HEK293 (cell line): ENCODE measurements at regions not wholly inside any gene's neighbourhood (a gene's known extent, or its start where the extent isn't known, plus 50 kb on each side); places are given as distances from the start of the nearest gene placed in this dataset.
"Not testable (repeated sequence)": the region's sequence is repeated elsewhere in the genome, so short reads cannot be mapped to it uniquely, and the experiment has no call there.

Experiments used
- CTCF ChIA-PET: fragments of 350-600 bp; formaldehyde crosslinking; extraction: SDS; loops from one replicate; lab custom pipeline; 2021; ENCODE audit warnings: antibody characterized with exemption; lab: Yijun Ruan, JAX
- POLR2A ChIA-PET: fragments of 300-600 bp; formaldehyde crosslinking; extraction: SDS; loops from one replicate; lab custom pipeline; 2020; ENCODE audit warnings: antibody characterized with exemption, inconsistent platforms; lab: Yijun Ruan, JAX
- H3K27ac ChIP-seq: fragments of 200-500 bp; sonication (Bioruptor generic); 2 replicates; pipeline ENCODE4 v1.5.1; 2014; ENCODE audit warnings: low read depth, low read length, control low read depth, inconsistent platforms; ENCODE audit errors: extremely low read depth
- H3K36me3 ChIP-seq, 2 experiments: fragments of 200-500 bp in 1 of 2; sonication (Bioruptor generic) in 1 of 2; 1 replicate in 1 of 2; 2 replicates in 1 of 2; pipeline ENCODE4 v1.5.1; 2014 to 2017; ENCODE audit warnings: inconsistent platforms in 2 of 2, low read length in 2 of 2; ENCODE audit not compliant: control insufficient read depth in 2 of 2, insufficient read depth in 1 of 2
- H3K4me1 ChIP-seq: fragments of 200-500 bp; sonication (Bioruptor generic); 2 replicates; pipeline ENCODE4 v1.5.1; 2014; ENCODE audit warnings: mild to moderate bottlenecking, low read length, inconsistent platforms; ENCODE audit not compliant: control insufficient read depth, insufficient read depth
- H3K4me3 ChIP-seq: 2 replicates; pipeline ENCODE4 v1.5.1; 2011; ENCODE audit warnings: low read depth, mild to moderate bottlenecking, control low read depth, low read length, moderate library complexity
- H3K9me3 ChIP-seq: fragments of 200-500 bp; sonication (Bioruptor generic); 2 replicates; pipeline ENCODE4 v1.5.1; 2014; ENCODE audit warnings: low read depth, low read length, inconsistent platforms; ENCODE audit not compliant: control insufficient read depth, insufficient read depth
- GFI1B ChIP-seq: fragments of 450-650 bp; formaldehyde crosslinking; IDR thresholded peaks from 2 replicates; pipeline ENCODE4 v1.5.1; 2016; ENCODE audit warnings: missing biosample characterization, missing genetic modification characterization
- GLI2 ChIP-seq: fragments of 450-650 bp; formaldehyde crosslinking; IDR thresholded peaks from 2 replicates; pipeline ENCODE4; 2017; ENCODE audit warnings: missing biosample characterization, missing genetic modification characterization, low read depth, borderline replicate concordance
- HOXA7 ChIP-seq: sonication (generic); formaldehyde crosslinking; IDR thresholded peaks from 2 replicates; pipeline ENCODE4 v1.8.1; 2022; ENCODE audit warnings: missing genetic modification reagents, borderline replicate concordance
- RBAK ChIP-seq: fragments of 450-650 bp; formaldehyde crosslinking; IDR thresholded peaks from 2 replicates; pipeline ENCODE4 v1.5.1; 2016; ENCODE audit warnings: missing biosample characterization, missing genetic modification characterization
- TSHZ1 ChIP-seq: fragments of 450-650 bp; formaldehyde crosslinking; IDR thresholded peaks from 2 replicates; pipeline ENCODE4 v1.5.1; 2016; ENCODE audit warnings: missing biosample characterization, missing genetic modification characterization, borderline replicate concordance
- YY1 ChIP-seq: fragments of 450-650 bp; formaldehyde crosslinking; IDR thresholded peaks from 2 replicates; pipeline ENCODE4 v1.5.1; 2018; ENCODE audit warnings: missing biosample characterization, missing genetic modification characterization
- ZEB2 ChIP-seq: fragments of 450-650 bp; formaldehyde crosslinking; IDR thresholded peaks from 2 replicates; pipeline ENCODE4 v1.5.1; 2016; ENCODE audit warnings: missing biosample characterization, missing genetic modification characterization
- ZNF121 ChIP-seq: fragments of 450-650 bp; formaldehyde crosslinking; IDR thresholded peaks from 2 replicates; pipeline ENCODE4 v1.5.1; 2016; ENCODE audit warnings: missing biosample characterization, missing genetic modification characterization
- ZNF16 ChIP-seq: fragments of 450-650 bp; formaldehyde crosslinking; IDR thresholded peaks from 2 replicates; pipeline ENCODE4 v1.5.1; 2016; ENCODE audit warnings: low read depth, missing biosample characterization, missing genetic modification characterization
- ZNF302 ChIP-seq: fragments of 450-650 bp; formaldehyde crosslinking; IDR thresholded peaks from 2 replicates; pipeline ENCODE4 v1.5.1; 2016; ENCODE audit warnings: missing biosample characterization, missing genetic modification characterization, low read depth
- ZNF311 ChIP-seq: fragments of 450-650 bp; formaldehyde crosslinking; IDR thresholded peaks from 2 replicates; pipeline ENCODE4 v1.5.1; 2017; ENCODE audit warnings: missing biosample characterization, missing genetic modification characterization, borderline replicate concordance
- ZNF324 ChIP-seq: fragments of 450-650 bp; formaldehyde crosslinking; IDR thresholded peaks from 2 replicates; pipeline ENCODE4 v1.5.1; 2016; ENCODE audit warnings: missing biosample characterization, missing genetic modification characterization
- ZNF37A ChIP-seq: fragments of 450-650 bp; IDR thresholded peaks from 2 replicates; pipeline ENCODE4 v1.5.1; 2018; ENCODE audit warnings: missing biosample characterization, missing genetic modification characterization
- ZNF513 ChIP-seq: fragments of 450-650 bp; IDR thresholded peaks from 2 replicates; pipeline ENCODE4 v1.5.1; 2018; ENCODE audit warnings: missing biosample characterization, missing genetic modification characterization
- ZNF548 ChIP-seq: fragments of 450-650 bp; formaldehyde crosslinking; IDR thresholded peaks from 2 replicates; pipeline ENCODE4 v1.5.1; 2016; ENCODE audit warnings: missing biosample characterization, missing genetic modification characterization
- ZNF600 ChIP-seq: fragments of 450-650 bp; formaldehyde crosslinking; IDR thresholded peaks from 2 replicates; pipeline ENCODE4 v1.5.1; 2016; ENCODE audit warnings: missing biosample characterization, missing genetic modification characterization
- ZNF645 ChIP-seq: fragments of 450-650 bp; formaldehyde crosslinking; IDR thresholded peaks from 2 replicates; pipeline ENCODE4; 2016; ENCODE audit warnings: missing biosample characterization, missing genetic modification characterization
- ZNF707 ChIP-seq: fragments of 450-650 bp; formaldehyde crosslinking; IDR thresholded peaks from 2 replicates; pipeline ENCODE4 v1.5.1; 2016; ENCODE audit warnings: missing biosample characterization, missing genetic modification characterization
- ZNF76 ChIP-seq: fragments of 450-650 bp; formaldehyde crosslinking; IDR thresholded peaks from 2 replicates; pipeline ENCODE4; 2016; ENCODE audit warnings: low read depth, missing biosample characterization, missing genetic modification characterization, borderline replicate concordance
- ZNF777 ChIP-seq: fragments of 450-650 bp; formaldehyde crosslinking; IDR thresholded peaks from 2 replicates; pipeline ENCODE4 v1.5.1; 2017; ENCODE audit warnings: missing biosample characterization, missing genetic modification characterization, borderline replicate concordance
- ZNF785 ChIP-seq: fragments of 450-650 bp; formaldehyde crosslinking; IDR thresholded peaks from 2 replicates; pipeline ENCODE4 v1.5.1; 2016; ENCODE audit warnings: missing biosample characterization, missing genetic modification characterization

DNA sequence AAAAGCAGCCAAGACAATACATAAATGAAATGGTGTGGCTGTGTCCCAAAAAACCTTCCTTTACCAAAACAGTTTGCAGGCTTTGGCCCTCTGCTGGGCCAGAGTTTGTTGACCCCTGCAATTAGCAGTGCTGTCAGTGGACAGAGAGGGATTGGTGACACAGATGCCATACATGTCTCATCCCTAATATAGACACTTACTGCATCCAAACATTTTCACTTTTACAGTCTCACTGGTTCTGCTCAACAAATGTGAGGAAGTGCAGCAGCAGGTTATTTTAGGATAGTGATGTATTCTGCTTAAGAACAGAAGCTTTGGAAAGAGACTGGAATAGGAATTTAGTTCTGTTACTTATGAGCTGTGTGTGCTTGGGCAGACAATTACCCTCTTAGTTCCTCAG lies 462.8 kb upstream of the LRRC7 start:
- no peak overlapping the region for H3K27ac ChIP-seq
- ChIA-PET POLR2A (no interaction called here), CTCF (no interaction called here)
- no peaks in the 10 kb centered on the region for H3K4me1 ChIP-seq
- no peaks in the 10 kb centered on the region for H3K36me3 ChIP-seq
- H3K9me3 ChIP-seq = no peaks in the 10 kb centered on the region
- no peak overlapping the region for H3K4me3 ChIP-seq
- TF ChIP-seq HOXA7 (CRISPR knock-in tag) (no peak), ZNF513 (tag by site-specific recombination) (no peak), GLI2 (no peak), ZNF121 (tag by site-specific recombination) (no peak), ZNF777 (tag by site-specific recombination) (no peak)

DNA sequence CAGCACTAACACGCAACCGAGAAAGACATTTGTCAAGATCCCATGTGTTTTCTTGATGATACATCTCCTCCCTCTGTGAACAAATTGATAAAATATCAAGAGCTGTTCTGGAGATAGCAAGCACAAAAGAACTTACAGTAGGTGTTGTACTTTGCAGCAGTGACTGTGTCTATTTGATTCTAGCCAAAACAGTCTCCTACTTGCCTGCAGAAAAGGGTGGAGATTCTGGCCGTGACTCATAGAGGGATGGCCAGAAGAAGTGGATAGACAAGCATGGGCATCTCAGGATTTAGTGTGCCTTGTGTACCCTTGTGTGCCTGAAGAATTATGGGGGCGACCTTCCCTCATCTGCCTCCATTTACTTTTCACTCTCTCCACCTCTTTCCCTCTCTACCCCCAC lies 458.4 kb upstream of the LRRC7 start:
- POLR2A ChIA-PET = no interaction called here
- no peak overlapping the region for H3K4me3 ChIP-seq
- CTCF ChIA-PET = no interaction called here
- no peaks in the 10 kb centered on the region for H3K4me1 ChIP-seq
- TF ChIP-seq YY1 (tag by site-specific recombination) (no peak), ZNF37A (tag by site-specific recombination) (no peak)
- no peaks in the 10 kb centered on the region for H3K36me3 ChIP-seq
- H3K27ac ChIP-seq = no peak overlapping the region
- no peaks in the 10 kb centered on the region for H3K9me3 ChIP-seq

GRCh38 chr1:69110851-69111250 lies 456.9 kb upstream of the LRRC7 start:
- CTCF ChIA-PET = no interaction called here
- no peak for TF ChIP-seq ZNF16 (tag by site-specific recombination)
- TF ChIP-seq RBAK (tag by site-specific recombination) = no peak
- TF ChIP-seq ZNF707 = no peak
- no peaks in the 10 kb centered on the region for H3K36me3 ChIP-seq
- no peaks in the 10 kb centered on the region for H3K9me3 ChIP-seq
- no peaks in the 10 kb centered on the region for H3K4me1 ChIP-seq
- H3K27ac ChIP-seq = no peak overlapping the region
- POLR2A ChIA-PET = no interaction called here
- no peak overlapping the region for H3K4me3 ChIP-seq

DNA sequence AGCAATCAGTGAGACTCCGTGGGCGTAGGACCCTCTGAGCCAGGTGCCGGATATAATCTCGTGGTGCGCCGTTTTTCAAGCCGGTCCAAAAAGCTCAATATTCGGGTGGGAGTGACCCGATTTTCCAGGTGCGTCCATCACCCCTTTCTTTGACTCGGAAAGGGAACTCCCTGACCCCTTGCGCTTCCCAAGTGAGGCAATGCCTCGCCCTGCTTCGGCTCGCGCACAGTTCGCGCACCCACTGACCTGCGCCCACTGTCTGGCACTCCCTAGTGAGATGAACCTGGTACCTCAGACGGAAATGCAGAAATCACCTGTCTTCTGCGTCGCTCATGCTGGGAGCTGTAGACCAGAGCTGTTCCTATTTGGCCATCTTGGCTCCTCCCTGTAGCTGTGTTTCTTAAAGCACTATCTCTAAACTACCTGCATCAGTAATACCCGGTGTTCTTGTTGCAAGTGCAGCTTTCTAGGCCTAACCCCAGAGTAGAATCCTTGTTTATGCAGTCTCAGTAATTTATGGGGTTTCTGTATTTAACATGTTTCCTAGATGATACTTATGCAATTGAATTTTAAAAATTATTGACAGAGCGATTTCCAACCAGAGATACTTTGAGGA lies 447.5 kb upstream of the LRRC7 start:
- CTCF ChIA-PET = interaction anchor here (0.6 to 0.7 kb wide), 3 partner anchors 29 to 208 kb away, joined by 3 read pairs; no protein-coding TSS in a partner anchor
- H3K9me3 ChIP-seq, H3K4me1 ChIP-seq, H3K4me3 ChIP-seq, POLR2A ChIA-PET, H3K27ac ChIP-seq, H3K36me3 ChIP-seq: not testable (repeated sequence)

DNA sequence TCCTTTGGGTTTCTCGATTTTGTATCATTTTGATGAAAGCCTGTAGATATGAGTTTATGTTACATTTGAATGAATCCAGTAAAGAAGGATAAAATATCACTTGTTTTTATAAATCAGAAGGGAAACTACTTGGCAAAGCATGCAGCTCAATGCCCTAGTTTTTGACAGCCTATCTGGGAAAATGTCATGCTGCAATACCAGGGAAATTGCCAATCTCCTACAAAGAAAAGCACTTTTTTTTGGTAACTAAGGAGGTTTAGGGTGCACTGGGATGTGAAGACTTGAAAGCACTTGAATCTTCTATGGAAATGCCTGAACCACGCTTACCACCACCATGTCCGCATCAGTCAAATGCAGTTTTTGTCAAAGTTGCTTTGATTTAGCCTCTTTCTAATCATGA lies 446.9 kb upstream of the LRRC7 start:
- Histone ChIP-seq H3K36me3 (no peaks in the 10 kb centered on the region), H3K27ac (no peak overlapping the region), H3K4me3 (no peak overlapping the region), H3K4me1 (no peaks in the 10 kb centered on the region), H3K9me3 (no peaks in the 10 kb centered on the region)
- ChIA-PET POLR2A (no interaction called here), CTCF (no interaction called here)
- TF ChIP-seq ZNF785 (tag by site-specific recombination) (no peak), ZNF311 (tag by site-specific recombination) (no peak), ZNF76 (tag by site-specific recombination) (no peak), GFI1B (no peak), ZNF324 (tag by site-specific recombination) (no peak), ZNF600 (tag by site-specific recombination) (no peak), ZEB2 (tag by site-specific recombination) (no peak), ZNF548 (tag by site-specific recombination) (no peak), ZNF645 (tag by site-specific recombination) (no peak), ZNF302 (tag by site-specific recombination) (no peak), TSHZ1 (tag by site-specific recombination) (no peak)
